ENCODE measurements at regions not wholly inside any gene's neighbourhood (a gene's known extent, or its start where the extent isn't known, plus 50 kb on each side); places are given as distances from the start of the nearest gene placed in this dataset.

GRCh38 chr16:9203956-9204355 is 112.5 kb downstream of the HAPSTR1 start (continued):
- TF ChIP-seq, protein P1, sequence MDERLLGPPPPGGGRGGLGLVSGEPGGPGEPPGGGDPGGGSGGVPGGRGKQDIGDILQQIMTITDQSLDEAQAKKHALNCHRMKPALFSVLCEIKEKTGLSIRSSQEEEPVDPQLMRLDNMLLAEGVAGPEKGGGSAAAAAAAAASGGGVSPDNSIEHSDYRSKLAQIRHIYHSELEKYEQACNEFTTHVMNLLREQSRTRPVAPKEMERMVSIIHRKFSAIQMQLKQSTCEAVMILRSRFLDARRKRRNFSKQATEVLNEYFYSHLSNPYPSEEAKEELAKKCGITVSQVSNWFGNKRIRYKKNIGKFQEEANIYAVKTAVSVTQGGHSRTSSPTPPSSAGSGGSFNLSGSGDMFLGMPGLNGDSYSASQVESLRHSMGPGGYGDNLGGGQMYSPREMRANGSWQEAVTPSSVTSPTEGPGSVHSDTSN (CRISPR knock-in tag; IDR thresholded peaks at IDR 0.05; ENCODE audit: low read depth), result no peak
- TF ChIP-seq, protein P1 (tag; conservative IDR thresholded peaks at IDR 0.05; ENCODE audit: low read depth), result no peak
- TF ChIP-seq HSF4 (CRISPR knock-in tag; IDR thresholded peaks at IDR 0.05; ENCODE audit: borderline replicate concordance), result no peak
- no peak for TF ChIP-seq ATF7 (IDR thresholded peaks at IDR 0.05)
- TF ChIP-seq E2F6 (IDR thresholded peaks at IDR 0.05; ENCODE audit: borderline replicate concordance in 1 of 2, extremely low read depth in 1 of 2, insufficient read depth in 1 of 2, insufficient read length in 1 of 2, low read depth in 1 of 2, low read length in 1 of 2, poor library complexity in 1 of 2, severe bottlenecking in 1 of 2), result no peak
- no peak for TF ChIP-seq ZFP36 (IDR thresholded peaks at IDR 0.05; ENCODE audit: low read depth, low read length, partially characterized antibody)
- no peak for TF ChIP-seq HMG20A (CRISPR knock-in tag; conservative IDR thresholded peaks at IDR 0.05)
- no peak for TF ChIP-seq SOX6 (IDR thresholded peaks at IDR 0.05)
- TF ChIP-seq, protein P2, sequence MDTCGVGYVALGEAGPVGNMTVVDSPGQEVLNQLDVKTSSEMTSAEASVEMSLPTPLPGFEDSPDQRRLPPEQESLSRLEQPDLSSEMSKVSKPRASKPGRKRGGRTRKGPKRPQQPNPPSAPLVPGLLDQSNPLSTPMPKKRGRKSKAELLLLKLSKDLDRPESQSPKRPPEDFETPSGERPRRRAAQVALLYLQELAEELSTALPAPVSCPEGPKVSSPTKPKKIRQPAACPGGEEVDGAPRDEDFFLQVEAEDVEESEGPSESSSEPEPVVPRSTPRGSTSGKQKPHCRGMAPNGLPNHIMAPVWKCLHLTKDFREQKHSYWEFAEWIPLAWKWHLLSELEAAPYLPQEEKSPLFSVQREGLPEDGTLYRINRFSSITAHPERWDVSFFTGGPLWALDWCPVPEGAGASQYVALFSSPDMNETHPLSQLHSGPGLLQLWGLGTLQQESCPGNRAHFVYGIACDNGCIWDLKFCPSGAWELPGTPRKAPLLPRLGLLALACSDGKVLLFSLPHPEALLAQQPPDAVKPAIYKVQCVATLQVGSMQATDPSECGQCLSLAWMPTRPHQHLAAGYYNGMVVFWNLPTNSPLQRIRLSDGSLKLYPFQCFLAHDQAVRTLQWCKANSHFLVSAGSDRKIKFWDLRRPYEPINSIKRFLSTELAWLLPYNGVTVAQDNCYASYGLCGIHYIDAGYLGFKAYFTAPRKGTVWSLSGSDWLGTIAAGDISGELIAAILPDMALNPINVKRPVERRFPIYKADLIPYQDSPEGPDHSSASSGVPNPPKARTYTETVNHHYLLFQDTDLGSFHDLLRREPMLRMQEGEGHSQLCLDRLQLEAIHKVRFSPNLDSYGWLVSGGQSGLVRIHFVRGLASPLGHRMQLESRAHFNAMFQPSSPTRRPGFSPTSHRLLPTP (IDR thresholded peaks at IDR 0.05; ENCODE audit: borderline replicate concordance, extremely low read depth, insufficient read length), result no peak
- no peak for TF ChIP-seq ZNF740 (CRISPR knock-in tag; IDR thresholded peaks at IDR 0.05)
- no peak for TF ChIP-seq ZNF740 (tag; IDR thresholded peaks at IDR 0.05)
- TF ChIP-seq XRCC5 (IDR thresholded peaks at IDR 0.05; ENCODE audit: low read depth, low read length), result no peak
- no peak for TF ChIP-seq SRSF7 (optimal IDR thresholded peaks at IDR 0.05; ENCODE audit: low read depth, low read length)
- no peak for TF ChIP-seq CHD4 (IDR thresholded peaks at IDR 0.05; ENCODE audit: insufficient read depth, insufficient replicate concordance, low read depth, low read length, poor library complexity, severe bottlenecking)
- TF ChIP-seq ZBTB5 (IDR thresholded peaks at IDR 0.05), result no peak
- TF ChIP-seq ETS2 (tag; IDR thresholded peaks at IDR 0.05; ENCODE audit: borderline replicate concordance, poor library complexity, severe bottlenecking), result no peak
- TF ChIP-seq PHB (CRISPR knock-in tag; IDR thresholded peaks at IDR 0.05), result no peak
